HepG2 (cell line): ENCODE measurements at regions not wholly inside any gene's neighbourhood (a gene's known extent, or its start where the extent isn't known, plus 50 kb on each side); places are given as distances from the start of the nearest gene placed in this dataset.
A peak's percentile ranks its signal among the peaks of the same experiment; 100 is the strongest.

Experiments used
- ASH2L ChIP-seq: fragments of 300-600, 200-600 bp; sonication (generic); IDR thresholded peaks from 2 replicates; pipeline ENCODE4 v1.7.0; 2017; ENCODE audit warnings: low read depth, mild to moderate bottlenecking, moderate library complexity, mixed read lengths, low read length; ENCODE audit not compliant: insufficient read length
- HNRNPL ChIP-seq: fragments of 200-400 bp; formaldehyde crosslinking; IDR thresholded peaks from 2 replicates; pipeline ENCODE4 v1.6.1; 2017; ENCODE audit warnings: mild to moderate bottlenecking, low read depth, low read length
- MLLT10 ChIP-seq: sonication (generic); formaldehyde crosslinking; IDR thresholded peaks from 2 replicates; pipeline ENCODE4 v1.4.0; 2020; ENCODE audit warnings: missing genetic modification reagents
- POLR2G ChIP-seq: fragments of 200-400 bp; formaldehyde crosslinking; IDR thresholded peaks from 2 replicates; pipeline ENCODE4 v1.6.1; 2018; ENCODE audit warnings: mild to moderate bottlenecking, low read depth, low read length, moderate library complexity
- RCOR2 ChIP-seq: IDR thresholded peaks from 2 replicates; pipeline ENCODE4 v1.6.1; 2016; ENCODE audit warnings: missing biosample characterization, missing genetic modification reagents
- SRSF1 ChIP-seq: fragments of 200-400 bp; formaldehyde crosslinking; optimal IDR thresholded peaks from 2 replicates; pipeline ENCODE3; 2017; ENCODE audit warnings: mild to moderate bottlenecking, low read depth, low read length, moderate library complexity
- TFAP4 ChIP-seq: sonication (generic); IDR thresholded peaks from 2 replicates; pipeline ENCODE4 v1.6.1; 2016; ENCODE audit warnings: low read depth, borderline replicate concordance
- YEATS2 ChIP-seq: sonication (generic); formaldehyde crosslinking; IDR thresholded peaks from 2 replicates; pipeline ENCODE4 v1.4.0; 2020; ENCODE audit warnings: missing genetic modification reagents, borderline replicate concordance
- ZBTB38 ChIP-seq: sonication (generic); formaldehyde crosslinking; IDR thresholded peaks from 2 replicates; pipeline ENCODE4 v1.5.1; 2020; ENCODE audit warnings: mild to moderate bottlenecking, missing genetic modification reagents
- ZFP90 ChIP-seq: sonication (generic); formaldehyde crosslinking; IDR thresholded peaks from 2 replicates; pipeline ENCODE4 v1.8.0; 2022; ENCODE audit warnings: missing genetic modification reagents, mild to moderate bottlenecking, inconsistent platforms, borderline replicate concordance
- ZFY ChIP-seq: sonication (generic); formaldehyde crosslinking; IDR thresholded peaks from 2 replicates; pipeline ENCODE4 v1.4.0; 2020; ENCODE audit warnings: missing genetic modification reagents
- ZNF276 ChIP-seq: sonication (generic); formaldehyde crosslinking; IDR thresholded peaks from 2 replicates; pipeline ENCODE4 v1.4.0; 2020; ENCODE audit warnings: mild to moderate bottlenecking, low read depth, missing genetic modification reagents
- ZNF30 ChIP-seq: sonication (generic); formaldehyde crosslinking; IDR thresholded peaks from 2 replicates; pipeline ENCODE4 v1.5.0; 2020; ENCODE audit warnings: mild to moderate bottlenecking, missing genetic modification reagents
- ZNF574 ChIP-seq: sonication (generic); formaldehyde crosslinking; IDR thresholded peaks from 2 replicates; pipeline ENCODE4 v1.4.0; 2020; ENCODE audit warnings: missing genetic modification reagents
- ZNF687 ChIP-seq: sonication (generic); formaldehyde crosslinking; IDR thresholded peaks from 2 replicates; pipeline ENCODE4 v1.5.1; 2020; ENCODE audit warnings: mild to moderate bottlenecking, missing genetic modification reagents, moderate library complexity
- ZSCAN25 ChIP-seq: sonication (generic); formaldehyde crosslinking; IDR thresholded peaks from 2 replicates; pipeline ENCODE4 v1.8.0; 2022; ENCODE audit warnings: mild to moderate bottlenecking, missing genetic modification reagents
- TF ChIP-seq, protein P1 (sequence below): sonication (generic); formaldehyde crosslinking; IDR thresholded peaks from 2 replicates; pipeline ENCODE4 v1.5.1; 2020; ENCODE audit warnings: mild to moderate bottlenecking, missing genetic modification reagents, moderate library complexity

DNA sequence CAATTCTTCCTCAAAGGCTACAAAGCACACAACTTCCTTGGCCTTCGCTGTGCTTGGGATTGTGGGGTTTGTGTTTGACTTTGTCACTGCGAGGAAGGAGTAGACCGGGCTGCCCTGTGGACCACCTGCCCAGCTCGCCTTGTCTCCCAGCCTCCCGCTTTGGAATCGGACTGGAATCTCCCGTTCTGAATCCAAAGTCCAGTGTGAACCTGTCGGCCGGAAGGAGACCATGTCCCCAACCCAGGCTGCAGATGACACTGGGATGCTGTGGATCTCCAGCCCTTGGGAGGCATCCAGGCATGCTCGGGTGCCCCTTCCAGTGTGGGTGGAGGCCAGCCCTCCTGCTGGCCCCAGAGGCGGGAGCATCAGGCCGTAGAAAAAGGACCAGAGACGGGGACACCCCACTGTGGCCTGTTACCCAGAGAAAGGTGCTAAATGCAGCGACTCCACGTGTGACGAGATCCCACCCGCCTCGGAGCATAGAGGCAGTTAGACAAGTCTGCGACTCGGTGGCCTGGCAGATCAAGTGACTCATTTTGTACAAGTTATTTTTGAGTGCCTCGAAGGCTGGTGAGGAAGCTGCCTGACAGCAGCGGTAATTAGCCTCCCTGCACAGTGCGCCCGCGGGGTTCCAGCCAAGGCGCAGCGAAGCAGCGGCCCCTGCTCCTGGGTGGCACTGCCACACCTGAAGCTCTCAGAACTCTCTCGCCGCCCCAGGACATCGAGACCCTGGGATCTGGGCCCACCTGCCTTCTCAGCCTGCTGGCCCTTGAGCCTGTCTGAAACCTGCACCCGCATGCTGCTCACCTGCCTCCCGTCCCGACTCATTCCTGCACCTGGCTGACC is 57.5 kb downstream of the ADRA2C start (continued):
- TF ChIP-seq POLR2G, result peak; percentile 59
- TF ChIP-seq ZNF574 (CRISPR knock-in tag), result peak; percentile 48; the same call in 1 of the 2 replicates
- peak; percentile 57 for TF ChIP-seq ASH2L
- 0 out of 2 replicates have a peak, but pooled peaks have one; percentile 38 for TF ChIP-seq ZFP90 (CRISPR knock-in tag)
- peak; percentile 64 for TF ChIP-seq ZBTB38 (CRISPR knock-in tag)
- no peak for TF ChIP-seq YEATS2 (CRISPR knock-in tag)
- TF ChIP-seq TFAP4, result peak; percentile 46; the same call in 1 of the 2 replicates
- peak; percentile 99 for TF ChIP-seq ZNF687 (CRISPR knock-in tag)
- TF ChIP-seq, protein P1, sequence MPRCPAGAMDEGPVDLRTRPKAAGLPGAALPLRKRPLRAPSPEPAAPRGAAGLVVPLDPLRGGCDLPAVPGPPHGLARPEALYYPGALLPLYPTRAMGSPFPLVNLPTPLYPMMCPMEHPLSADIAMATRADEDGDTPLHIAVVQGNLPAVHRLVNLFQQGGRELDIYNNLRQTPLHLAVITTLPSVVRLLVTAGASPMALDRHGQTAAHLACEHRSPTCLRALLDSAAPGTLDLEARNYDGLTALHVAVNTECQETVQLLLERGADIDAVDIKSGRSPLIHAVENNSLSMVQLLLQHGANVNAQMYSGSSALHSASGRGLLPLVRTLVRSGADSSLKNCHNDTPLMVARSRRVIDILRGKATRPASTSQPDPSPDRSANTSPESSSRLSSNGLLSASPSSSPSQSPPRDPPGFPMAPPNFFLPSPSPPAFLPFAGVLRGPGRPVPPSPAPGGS, result peak; percentile 62; the same call in 1 of the 2 replicates
- no peak for TF ChIP-seq ZNF30 (CRISPR knock-in tag)
- peak; percentile 35; the same call in 1 of the 2 replicates for TF ChIP-seq ZFY
- no peak for TF ChIP-seq SRSF1
- peak; percentile 71; the same call in 1 of the 2 replicates for TF ChIP-seq RCOR2 (CRISPR knock-in tag)
- TF ChIP-seq ZSCAN25 (CRISPR knock-in tag), result peak; percentile 50
- no peak for TF ChIP-seq MLLT10 (CRISPR knock-in tag)
- TF ChIP-seq ZNF276, result 0 out of 2 replicates have a peak, but pooled peaks have one; percentile 34
- TF ChIP-seq HNRNPL, result peak; percentile 83; the same call in 1 of the 2 replicates
